HCT116 (cell line): ENCODE measurements at regions not wholly inside any gene's neighbourhood (a gene's known extent, or its start where the extent isn't known, plus 50 kb on each side); places are given as distances from the start of the nearest gene placed in this dataset.

Source experiments
- ATAC-seq: fragments of 200-7000 bp; cut with Tn5 transposase; 2 replicates; pipeline ENCODE4 v1.9.1; 2020; ENCODE audit warnings: mild to moderate bottlenecking, moderate library complexity
- BruUV-seq: library from RNA; stranded (reverse); fragments of 400-500 nt; replicated peaks from 2 replicates; lab custom pipeline; 2021; lab: Mats Ljungman, UMichigan
- CTCF ChIA-PET: fragments of 300-600 bp; sonication (Branson Sonifier 250); formaldehyde crosslinking; loops from one replicate; lab custom pipeline; 2021; ENCODE audit warnings: antibody characterized with exemption; lab: Charles Lee
- POLR2A ChIA-PET: fragments of 300-600, 350-600 bp; sonication (Branson Sonifier 250); formaldehyde crosslinking; loops from one replicate; lab custom pipeline; 2021; ENCODE audit warnings: antibody characterized with exemption; lab: Charles Lee
- RAD21 ChIA-PET, 2 experiments: fragments of 300-600 bp; sonication (Branson Sonifier 250); formaldehyde crosslinking; loops; one replicate each; lab custom pipeline; 2023; ENCODE audit warnings: low total read pairs in 2 of 2; ENCODE audit not compliant: uncharacterized antibody in 2 of 2, unreplicated experiment in 2 of 2, low non-redundant PET in 1 of 2; lab: Charles Lee
- DNase-seq: peaks from one replicate; pipeline ENCODE4 v3.0.0-alpha.2; 2010; ENCODE audit warnings: low read depth, low spot score
- H2AFZ ChIP-seq: fragments of 200-600 bp; shearing (Covaris generic), sonication (generic); 2 replicates; pipeline ENCODE4 v1.6.1; 2017; ENCODE audit warnings: low read depth, mixed run types, mixed read lengths, antibody characterized with exemption, low read length; ENCODE audit not compliant: poor library complexity, severe bottlenecking
- H3K27ac ChIP-seq: 2 replicates; pipeline ENCODE4 v1.5.1; 2012; ENCODE audit warnings: low read depth, low read length
- H3K27me3 ChIP-seq: fragments of 200-600 bp; sonication (generic); 2 replicates; pipeline ENCODE4 v1.6.1; 2016; ENCODE audit warnings: mixed run types, low read length, mixed read lengths; ENCODE audit not compliant: insufficient read depth
- H3K36me3 ChIP-seq, 2 experiments: fragments of 200-500 bp in 1 of 2; fragments of 200-600 bp in 1 of 2; sonication (Bioruptor generic) in 1 of 2; sonication (generic) in 1 of 2; 2 replicates each; pipeline versions ENCODE4 v1.5.1 to v1.6.1; 2014 to 2016; ENCODE audit warnings: low read length in 2 of 2, inconsistent platforms in 1 of 2, mixed read lengths in 1 of 2, mixed run types in 1 of 2; ENCODE audit not compliant: insufficient read depth in 2 of 2, control insufficient read depth in 1 of 2
- H3K4me1 ChIP-seq, 2 experiments: fragments of 200-600 bp in 1 of 2; sonication (generic) in 1 of 2; 2 replicates each; pipeline versions ENCODE4 v1.5.1 to v1.6.1; 2012 to 2017; ENCODE audit warnings: low read length in 2 of 2, inconsistent platforms in 1 of 2, mild to moderate bottlenecking in 1 of 2, mixed read lengths in 1 of 2, mixed run types in 1 of 2, moderate library complexity in 1 of 2; ENCODE audit not compliant: insufficient read depth in 2 of 2, control insufficient read depth in 1 of 2
- H3K4me2 ChIP-seq: fragments of 200-600 bp; sonication (generic); 2 replicates; pipeline ENCODE4 v1.6.1; 2017; ENCODE audit warnings: mixed run types, low read length, mixed read lengths
- H3K4me3 ChIP-seq, 2 experiments: fragments of 200-600 bp in 1 of 2; sonication (generic) in 1 of 2; replicated peaks in 1 of 2; 2 replicates each; pipeline ENCODE4 v1.5.1; 2011 to 2016; ENCODE audit warnings: low read length in 2 of 2, control low read depth in 1 of 2, low read depth in 1 of 2, mild to moderate bottlenecking in 1 of 2, mixed read lengths in 1 of 2, mixed run types in 1 of 2
- H3K79me2 ChIP-seq: fragments of 200-600 bp; sonication (generic); 2 replicates; pipeline ENCODE4 v1.6.1; 2017; ENCODE audit warnings: mild to moderate bottlenecking, mixed run types, low read length, moderate library complexity, mixed read lengths; ENCODE audit not compliant: insufficient read depth
- H3K9ac ChIP-seq: fragments of 200-600 bp; sonication (generic); 2 replicates; pipeline ENCODE4 v1.6.1; 2016; ENCODE audit warnings: low read length, mixed read lengths
- H3K9me2 ChIP-seq: fragments of 200-600 bp; sonication (generic), shearing (Covaris generic); 2 replicates; pipeline ENCODE4 v1.6.1; 2017; ENCODE audit warnings: mixed run types, mild to moderate bottlenecking, moderate library complexity; ENCODE audit not compliant: insufficient read depth
- H3K9me3 ChIP-seq, 2 experiments: fragments of 200-500 bp in 1 of 2; fragments of 200-600 bp in 1 of 2; sonication (Bioruptor generic) in 1 of 2; sonication (generic) in 1 of 2; 2 replicates each; pipeline ENCODE4 v1.6.1; 2014 to 2017; ENCODE audit warnings: low read length in 2 of 2, mixed read lengths in 2 of 2, inconsistent platforms in 1 of 2, low read depth in 1 of 2, mild to moderate bottlenecking in 1 of 2, mixed run types in 1 of 2, moderate library complexity in 1 of 2; ENCODE audit not compliant: control insufficient read depth in 1 of 2, insufficient read depth in 1 of 2
- H4K20me1 ChIP-seq: fragments of 200-600 bp; sonication (generic), shearing (Covaris generic); 2 replicates; pipeline ENCODE4 v1.6.1; 2017; ENCODE audit warnings: mixed run types, mild to moderate bottlenecking, moderate library complexity; ENCODE audit not compliant: insufficient read depth
- CEBPB ChIP-seq: IDR thresholded peaks from 2 replicates; pipeline ENCODE4 v1.6.1; 2012; ENCODE audit warnings: low read depth
- EZH2 ChIP-seq: fragments of 200-600 bp; sonication (generic); IDR thresholded peaks from 2 replicates; pipeline ENCODE4 v1.6.1; 2017; ENCODE audit warnings: antibody characterized with exemption, mixed run types
- EZH2phosphoT487 ChIP-seq: fragments of 200-600 bp; IDR thresholded peaks from 2 replicates; pipeline ENCODE4 v1.6.1; 2018; ENCODE audit warnings: antibody characterized with exemption, borderline replicate concordance
- FOSL1 ChIP-seq: IDR thresholded peaks from 2 replicates; pipeline ENCODE4 v1.6.1; 2012; ENCODE audit warnings: low read depth
- POLR2A ChIP-seq: IDR thresholded peaks from 2 replicates; pipeline ENCODE4 v1.7.0; 2011; ENCODE audit warnings: borderline replicate concordance; ENCODE audit not compliant: insufficient read depth, insufficient read length; ENCODE audit errors: extremely low read depth
- REST ChIP-seq: IDR thresholded peaks from 2 replicates; pipeline ENCODE4 v1.6.1; 2012; ENCODE audit warnings: low read depth
- SIN3A ChIP-seq: IDR thresholded peaks from 2 replicates; pipeline ENCODE4 v1.6.1; 2012; ENCODE audit warnings: low read depth
- SP1 ChIP-seq: IDR thresholded peaks from 2 replicates; pipeline ENCODE4 v1.6.1; 2012; ENCODE audit warnings: low read depth
- ZBTB33 ChIP-seq: IDR thresholded peaks from 2 replicates; pipeline ENCODE4 v1.6.1; 2011; ENCODE audit warnings: mild to moderate bottlenecking, low read length, moderate library complexity; ENCODE audit not compliant: insufficient replicate concordance; ENCODE audit errors: extremely low read depth
- intact Hi-C: fragments of 100-400 bp; cut with micrococcal nuclease; formaldehyde crosslinking; loops from 2 replicates; pipeline ENCODE4 v1.10.0; 2022
- TF ChIP-seq, protein P1 (sequence below): IDR thresholded peaks from 2 replicates; pipeline ENCODE4 v1.6.1; 2012

GRCh38 chr14:86003998-86004397, 474.1 kb downstream of the FLRT2 start (continued):
- no peak for TF ChIP-seq ZBTB33
- TF ChIP-seq, all 23 proteins: peak for 0

- DNase-seq (no peak), ATAC-seq (no peak)
- intact Hi-C loops, result no loop called here
- Histone ChIP-seq H3K79me2 (no peaks in the 10 kb centered on the region), H3K4me3 (no peak overlapping the region), H3K36me3 (no peaks in the 10 kb centered on the region), H3K4me1 (no peaks in the 10 kb centered on the region), H3K9ac (no peak overlapping the region), H4K20me1 (no peaks in the 10 kb centered on the region), H3K9me3 (peaks cover 10 to 16% of the 10 kb centered on the region in 2 experiments; a peak in 3 of 4 replicates), H3K27me3 (no peaks in the 10 kb centered on the region), H2AFZ (no peak overlapping the region), H3K4me2 (no peak overlapping the region), H3K27ac (no peak overlapping the region), H3K9me2 (no peaks in the 10 kb centered on the region)
- TF ChIP-seq REST, result no peak
- TF ChIP-seq CEBPB, result no peak
- TF ChIP-seq SIN3A, result no peak
- no peak for TF ChIP-seq SP1
- no peak for TF ChIP-seq POLR2A
- no peak for TF ChIP-seq ZBTB33
- no peak for TF ChIP-seq FOSL1
- TF ChIP-seq EZH2, result no peak
- TF ChIP-seq EZH2phosphoT487, result no peak
- TF ChIP-seq, protein P1, sequence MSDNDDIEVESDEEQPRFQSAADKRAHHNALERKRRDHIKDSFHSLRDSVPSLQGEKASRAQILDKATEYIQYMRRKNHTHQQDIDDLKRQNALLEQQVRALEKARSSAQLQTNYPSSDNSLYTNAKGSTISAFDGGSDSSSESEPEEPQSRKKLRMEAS, result no peak
- ChIA-PET CTCF (no interaction called here), RAD21 (no interaction called here), POLR2A (no interaction called here)
- BruUV-seq, result no TSS peak
Measured at GRCh38 chr14:85996551-85996950, 466.6 kb downstream of the FLRT2 start.
